ENCODE measurements at regions not wholly inside any gene's neighbourhood (a gene's known extent, or its start where the extent isn't known, plus 50 kb on each side); places are given as distances from the start of the nearest gene placed in this dataset.

DNA sequence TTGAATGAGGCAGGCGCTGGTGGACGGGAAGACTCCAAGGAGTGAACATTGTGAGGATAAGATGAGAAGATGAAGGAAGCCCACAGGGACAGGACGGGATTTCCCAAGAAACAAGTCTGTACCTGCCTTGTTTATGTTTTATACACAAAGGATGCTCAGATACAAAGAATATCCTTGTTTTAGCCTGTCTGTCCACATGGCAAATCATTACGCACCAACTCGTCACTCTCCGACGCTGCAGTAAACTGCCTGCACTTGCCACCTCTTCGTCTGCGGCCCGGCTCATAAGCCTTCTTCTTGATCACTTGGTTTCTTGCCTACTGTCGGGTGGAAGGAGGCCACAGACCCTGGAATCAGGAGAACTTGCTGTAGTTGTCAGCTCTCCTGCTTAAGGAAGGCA lies 85.4 kb downstream of the CD83 start:
- no peak for TF ChIP-seq CTCF (IDR thresholded peaks at IDR 0.05)
- no peak for TF ChIP-seq EP300 (IDR thresholded peaks at IDR 0.05)
